GM19452 (cell line): ENCODE measurements at regions not wholly inside any gene's neighbourhood (a gene's known extent, or its start where the extent isn't known, plus 50 kb on each side); places are given as distances from the start of the nearest gene placed in this dataset.
A peak's percentile ranks its signal among the peaks of the same experiment; 100 is the strongest.

Experiments
- ATAC-seq: cut with Tn5 transposase; IDR thresholded peaks from one replicate; pipeline ENCODE4 v1.9.1; 2021; ENCODE audit not compliant: unreplicated experiment

DNA sequence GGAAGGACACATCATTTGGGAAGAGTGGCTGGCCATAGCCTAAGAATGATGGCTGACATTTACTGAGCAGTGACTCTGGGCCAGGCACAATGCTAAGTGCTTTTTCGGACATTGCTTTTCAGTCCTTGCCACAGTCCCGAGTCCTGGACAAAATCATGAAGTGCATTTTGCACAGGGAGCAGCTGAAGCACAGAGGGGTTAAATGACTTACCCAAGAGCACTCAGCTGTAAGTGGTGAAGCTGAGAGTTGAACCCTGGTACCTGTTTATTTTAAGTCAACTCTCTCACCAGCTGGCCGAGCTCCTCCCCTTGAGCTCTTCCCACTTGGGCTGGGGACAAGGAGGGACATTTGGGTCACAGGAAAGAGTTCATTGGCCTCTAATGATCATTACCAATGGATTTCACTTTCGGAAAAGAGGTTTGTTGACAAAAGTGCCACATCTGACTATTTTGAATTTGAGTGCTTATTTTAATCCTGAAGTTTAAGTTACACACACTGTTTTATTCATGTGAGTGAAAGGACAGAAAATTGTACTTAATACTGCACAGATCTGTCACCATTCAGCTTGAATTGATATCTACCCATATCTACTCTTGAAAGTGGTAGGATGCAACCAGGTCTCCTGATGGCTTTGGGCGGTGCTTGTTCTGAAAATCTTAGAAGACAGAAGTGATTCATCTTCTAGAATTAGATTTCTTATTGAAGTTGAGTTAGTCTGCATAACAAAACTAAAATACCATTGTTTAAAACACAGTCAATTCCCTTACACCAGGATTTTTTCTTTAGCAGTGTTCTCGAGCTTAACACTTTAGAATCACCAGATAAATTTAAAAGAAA, 368.7 kb upstream of the PROK2 start:
- ATAC-seq: no peak

DNA sequence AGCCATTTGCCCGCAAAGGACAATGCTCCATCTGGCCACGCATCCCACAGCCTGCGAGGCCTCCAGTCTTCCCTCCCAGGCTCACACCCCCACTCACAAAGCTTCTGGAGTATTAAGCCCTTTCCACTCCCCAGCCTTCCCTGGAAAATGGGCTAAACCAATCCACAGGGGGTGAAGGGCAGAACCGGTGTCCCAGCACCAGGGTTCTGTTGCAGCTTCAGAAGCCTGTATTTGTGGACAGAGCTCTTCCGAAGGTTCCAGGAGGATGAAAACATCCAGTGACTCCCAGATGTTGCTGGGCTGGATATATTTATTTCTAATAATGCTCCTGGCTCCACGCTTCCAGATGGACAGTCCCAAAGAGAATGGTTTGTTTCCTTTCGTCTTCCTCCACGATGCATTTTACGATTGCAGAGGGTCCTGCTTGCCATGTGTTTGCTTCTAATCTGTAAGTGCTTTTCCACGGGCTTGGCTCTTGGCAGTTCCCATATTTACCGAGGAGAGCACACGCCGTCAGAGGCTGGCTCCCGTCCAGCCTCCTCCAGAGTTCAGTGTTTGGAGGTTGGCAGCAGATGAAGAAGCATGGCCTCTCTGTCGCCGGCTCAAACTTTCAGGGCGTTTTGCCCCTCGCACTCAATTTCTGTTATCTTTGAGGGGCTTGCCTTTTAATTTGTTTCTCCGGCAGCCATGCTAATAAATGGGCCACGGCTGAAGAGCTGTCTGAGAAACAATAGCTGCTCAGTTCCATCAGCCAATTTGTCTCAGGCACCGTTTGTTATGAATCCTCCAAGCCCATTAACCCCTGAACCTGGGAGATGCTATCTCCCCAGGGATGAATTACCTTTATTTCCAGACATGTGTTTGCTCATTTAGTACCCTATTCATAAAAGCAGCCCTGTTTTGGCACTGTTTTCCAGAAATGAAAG, 367.9 kb upstream of the PROK2 start:
- no peak for ATAC-seq

DNA sequence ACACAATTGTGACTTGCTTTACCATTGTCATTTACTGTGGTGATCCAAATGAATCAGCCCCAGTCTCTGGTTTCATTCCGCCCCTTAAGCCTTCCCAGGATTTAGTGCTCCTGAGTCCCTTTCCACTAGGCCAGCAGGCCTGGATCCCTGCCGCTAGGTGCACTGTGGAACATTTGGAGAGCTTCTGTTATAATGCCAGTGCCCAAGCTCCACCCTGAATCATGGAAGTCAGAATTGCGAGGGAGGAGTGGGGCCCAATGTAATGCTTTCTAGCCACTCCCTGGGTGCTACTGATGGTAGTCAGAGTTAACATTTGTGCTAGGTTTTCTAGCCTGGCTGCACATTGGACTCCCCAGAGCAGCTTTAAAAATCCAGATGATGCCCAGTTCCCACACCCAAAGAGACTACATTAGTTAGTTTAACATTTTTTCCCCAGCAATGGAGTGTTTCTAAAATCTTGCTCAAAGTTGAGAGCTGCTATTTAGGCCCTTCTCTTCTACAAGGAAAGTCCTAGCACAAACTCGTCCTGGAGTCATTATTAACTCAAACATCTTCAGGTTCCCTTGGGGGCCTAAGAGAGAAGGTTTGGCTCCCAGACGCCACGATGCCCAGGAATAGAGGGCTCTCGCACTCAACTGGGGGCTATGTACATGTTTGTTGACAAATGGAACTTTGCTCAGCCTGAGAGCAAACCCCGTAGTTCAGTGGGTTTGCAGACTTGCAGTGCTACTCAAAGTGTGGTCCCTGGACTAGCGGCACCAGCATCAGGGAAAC, 366.7 kb upstream of the PROK2 start:
- no peak for ATAC-seq

DNA sequence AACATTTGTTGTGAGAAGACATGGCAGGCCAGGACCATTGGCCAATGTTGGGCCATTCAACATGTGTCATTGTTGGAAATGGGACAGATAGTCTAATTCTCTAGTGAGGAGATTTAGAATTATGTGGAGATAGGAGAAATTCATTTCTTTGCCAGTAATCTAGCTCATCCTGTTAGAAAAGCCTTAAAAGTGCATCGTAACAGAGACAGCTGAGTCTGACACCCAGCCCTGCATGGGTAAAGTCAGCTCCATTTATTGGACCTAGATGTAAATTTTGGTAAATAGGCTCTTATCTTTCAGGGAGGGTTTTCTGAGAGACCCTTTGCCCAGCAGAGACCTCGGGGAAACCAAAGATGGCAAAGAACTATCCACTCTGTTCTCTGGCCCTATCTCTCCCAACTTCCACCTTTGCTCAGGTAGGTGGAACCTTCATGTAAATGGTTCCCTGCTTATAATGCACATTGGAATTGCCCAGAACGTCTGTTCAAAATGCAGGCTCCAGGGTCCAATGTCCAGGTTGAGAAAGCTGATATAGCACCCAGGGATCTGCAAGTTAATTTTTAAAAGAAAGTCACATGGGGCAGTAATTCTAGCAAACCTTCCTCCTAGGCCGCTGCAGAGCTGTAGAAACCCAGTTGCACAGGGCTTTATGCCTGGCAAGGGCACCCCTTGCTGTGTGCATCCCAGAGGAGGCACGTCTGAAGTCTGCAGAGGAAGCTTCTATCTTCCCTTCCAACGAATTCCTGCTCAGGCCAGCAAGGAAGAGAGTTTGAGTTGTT, 365.9 kb upstream of the PROK2 start:
- no peak for ATAC-seq

DNA sequence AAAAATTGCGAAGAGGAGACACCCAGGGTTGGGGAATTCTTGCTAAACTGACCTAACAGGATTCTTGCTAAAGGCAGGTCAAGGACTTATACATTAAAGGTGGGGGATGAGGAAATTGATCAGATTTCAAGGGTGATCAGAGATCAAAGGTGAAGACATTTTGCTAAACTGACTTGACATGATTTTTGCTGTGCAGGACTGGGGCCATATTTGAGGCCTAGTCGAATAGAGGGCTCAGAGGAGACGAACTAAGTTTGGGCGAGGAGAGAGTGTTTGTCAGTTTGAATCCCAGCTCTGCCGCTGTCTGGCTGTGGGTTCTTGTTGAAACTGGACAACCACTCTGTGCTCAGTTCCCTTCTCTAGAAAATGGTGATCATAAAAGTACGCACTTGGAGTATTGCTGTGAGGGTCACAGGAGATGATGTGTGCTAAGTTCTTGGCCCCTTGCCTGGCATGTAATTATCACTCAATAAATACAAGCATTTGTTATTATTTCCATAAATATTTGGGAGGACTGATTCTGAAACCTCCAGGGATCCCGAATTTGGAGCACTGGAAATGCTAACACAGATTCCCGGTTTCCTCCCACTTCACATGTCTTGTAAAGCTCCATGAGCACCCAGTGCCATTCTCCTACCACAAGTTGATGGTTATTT, 364.8 kb upstream of the PROK2 start:
- no peak for ATAC-seq

DNA sequence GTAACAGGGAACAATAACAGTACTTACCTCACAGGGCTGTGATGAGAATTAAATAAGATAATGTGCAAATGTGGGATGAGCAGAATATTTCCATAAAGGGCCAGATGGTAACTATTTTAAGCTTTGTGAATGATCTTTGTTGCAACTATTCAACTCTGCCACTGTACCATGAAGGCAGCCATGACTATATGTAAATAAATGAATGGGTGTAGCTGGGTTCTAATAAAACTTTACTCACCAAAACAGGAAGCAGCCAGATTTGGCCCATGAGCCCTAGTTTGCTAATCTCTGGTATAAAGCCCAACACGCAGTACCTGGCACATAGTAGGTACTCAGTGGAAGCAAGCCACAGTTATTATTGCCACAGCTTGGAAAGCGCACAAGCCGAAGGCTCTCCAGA, 362.7 kb upstream of the PROK2 start:
- no peak for ATAC-seq

DNA sequence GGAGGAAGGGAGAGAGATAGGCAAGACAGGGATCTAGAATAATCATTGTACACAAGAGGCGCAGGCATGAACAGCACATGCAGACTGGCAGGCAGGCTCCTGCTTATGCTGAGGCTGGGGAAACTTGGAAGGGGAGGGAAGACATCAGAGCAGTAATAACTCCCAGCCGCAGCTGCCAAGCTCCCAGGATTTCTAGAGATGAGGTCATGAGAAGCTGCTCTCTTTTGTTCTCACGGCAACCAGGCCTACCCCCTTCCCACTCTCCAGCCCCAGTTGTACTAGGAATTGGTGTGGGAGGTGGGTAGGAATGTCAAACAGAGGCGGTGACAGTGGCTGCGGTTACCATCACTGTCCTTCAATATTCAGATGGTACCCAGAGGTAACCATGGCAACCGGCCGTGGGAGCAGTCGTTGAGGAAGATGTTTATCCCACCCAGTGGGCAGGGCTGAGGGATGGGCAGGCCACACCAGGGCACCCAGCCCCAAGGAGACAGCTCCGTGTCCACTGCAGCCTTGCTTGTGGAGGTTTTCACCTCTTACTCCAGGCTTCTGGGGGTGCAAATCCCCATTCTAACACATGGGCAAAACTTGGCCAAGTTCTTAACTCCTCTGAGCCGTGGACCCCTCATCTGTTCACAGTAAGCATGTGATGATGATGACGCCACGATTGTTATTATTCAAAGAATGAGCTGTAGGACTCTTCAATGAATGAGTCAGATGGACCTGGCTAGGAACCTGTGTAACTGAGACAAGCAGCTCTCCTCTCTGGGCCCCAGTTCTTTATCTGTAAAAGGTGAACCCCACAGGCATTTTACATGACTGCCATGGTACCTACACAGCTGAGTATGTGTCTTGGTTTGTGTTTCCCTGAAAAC, 360.8 kb upstream of the PROK2 start:
- ATAC-seq: no peak

DNA sequence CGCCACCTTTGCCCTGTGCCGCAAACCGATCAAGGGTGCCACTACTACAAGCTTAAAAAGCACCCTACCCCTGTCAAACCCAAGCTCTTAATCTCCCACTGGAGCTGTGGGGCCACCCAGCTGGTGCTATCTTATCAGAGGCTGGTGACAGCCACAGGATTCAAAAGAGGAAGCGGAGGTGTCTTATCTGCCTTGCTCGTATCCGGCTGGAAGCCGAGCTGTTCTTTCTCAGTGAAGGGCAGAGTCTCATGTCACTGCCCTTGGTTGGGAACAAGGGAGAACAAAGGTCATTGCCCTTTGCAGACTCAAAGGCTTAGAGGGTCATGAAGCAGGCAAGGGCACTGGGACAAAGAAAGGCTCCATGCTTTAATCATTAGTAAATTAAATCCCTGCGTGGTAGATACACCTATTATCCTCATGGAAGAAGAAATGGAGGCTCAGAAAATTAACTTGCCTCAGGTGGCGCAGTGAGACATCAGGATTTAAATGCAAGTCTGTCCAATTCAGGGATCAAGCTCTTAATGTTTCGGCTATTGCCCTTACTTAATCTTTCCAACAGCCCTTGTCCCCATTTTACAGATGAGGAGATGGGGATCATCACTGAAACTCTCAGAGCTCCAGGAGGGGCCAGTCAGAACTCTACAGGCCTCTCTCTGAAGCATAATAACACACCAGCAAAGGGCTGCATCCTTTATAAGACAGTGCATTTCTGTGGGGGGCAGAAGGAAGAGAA, 360.0 kb upstream of the PROK2 start:
- peak; percentile 74 for ATAC-seq

DNA sequence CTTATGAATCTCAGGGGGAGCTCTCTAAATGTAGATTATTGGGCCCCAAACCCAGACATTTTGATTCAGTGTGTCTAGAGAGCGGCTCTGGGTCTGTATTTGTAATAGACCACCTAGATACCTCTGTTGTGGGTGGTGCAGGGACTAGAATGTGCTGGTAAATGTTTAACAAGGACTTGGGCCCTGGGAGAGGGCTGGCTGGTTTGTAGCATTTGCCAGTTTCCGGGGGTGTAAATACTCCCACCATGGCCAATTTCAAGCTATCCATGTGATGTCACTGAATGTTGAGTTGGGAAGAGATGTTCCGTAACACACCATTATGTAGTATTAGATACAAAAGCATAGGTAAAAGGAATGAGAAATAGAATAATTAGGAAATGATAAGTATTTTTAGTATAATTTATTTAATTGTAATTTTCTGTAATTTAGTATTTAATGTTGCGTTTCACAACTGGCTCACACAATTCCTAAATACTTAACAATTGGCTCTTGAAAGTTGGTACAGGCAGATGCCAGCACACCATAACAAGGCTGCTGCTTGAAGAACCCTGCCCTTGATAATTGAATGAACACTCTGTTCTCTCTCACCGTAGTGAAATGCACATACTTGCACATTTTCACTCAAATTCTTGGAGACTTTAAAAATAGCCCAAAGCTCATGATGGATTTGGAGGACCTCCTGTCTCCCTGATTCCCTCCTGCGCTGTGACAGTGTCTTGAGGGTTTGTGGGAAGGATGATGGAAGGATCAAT, 359.2 kb upstream of the PROK2 start:
- no peak for ATAC-seq

DNA sequence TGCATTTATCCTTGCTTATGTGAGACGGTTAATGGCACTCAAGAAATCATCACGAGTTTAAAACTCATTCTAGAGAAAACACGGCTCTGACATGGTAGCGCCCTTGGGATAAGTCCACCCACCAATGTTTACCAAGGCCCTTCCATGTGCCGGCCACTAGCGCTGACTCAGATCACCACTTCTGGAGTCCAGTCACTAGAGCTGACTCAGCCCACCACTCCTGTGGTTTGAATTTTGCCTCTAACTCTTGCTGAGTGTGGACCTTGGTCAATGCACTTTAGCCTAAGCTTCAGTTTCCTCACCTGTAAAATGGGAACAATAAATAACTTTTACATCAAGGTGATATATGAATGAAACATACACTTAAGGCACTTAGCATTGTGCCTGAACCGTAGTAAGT, 358.4 kb upstream of the PROK2 start:
- no peak for ATAC-seq

DNA sequence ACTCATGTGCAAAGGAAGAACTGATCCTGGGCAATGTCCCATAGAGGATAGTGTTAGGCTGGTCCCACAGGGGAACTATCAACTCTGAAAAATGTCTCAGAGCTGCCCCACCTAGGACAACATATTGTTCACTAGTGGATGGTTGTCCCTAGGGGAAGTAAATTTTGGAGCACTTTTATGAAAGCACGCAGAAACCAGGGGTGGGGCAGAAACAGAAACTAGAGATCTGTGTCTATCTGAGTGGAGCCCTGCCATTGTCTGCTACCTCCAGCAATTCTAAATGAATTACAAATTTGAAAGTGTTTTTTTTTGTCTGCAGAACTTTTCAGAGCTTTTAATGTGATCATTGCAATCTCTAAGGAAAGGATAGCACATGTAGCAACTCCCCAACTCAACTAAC, 357.1 kb upstream of the PROK2 start:
- ATAC-seq: no peak

DNA sequence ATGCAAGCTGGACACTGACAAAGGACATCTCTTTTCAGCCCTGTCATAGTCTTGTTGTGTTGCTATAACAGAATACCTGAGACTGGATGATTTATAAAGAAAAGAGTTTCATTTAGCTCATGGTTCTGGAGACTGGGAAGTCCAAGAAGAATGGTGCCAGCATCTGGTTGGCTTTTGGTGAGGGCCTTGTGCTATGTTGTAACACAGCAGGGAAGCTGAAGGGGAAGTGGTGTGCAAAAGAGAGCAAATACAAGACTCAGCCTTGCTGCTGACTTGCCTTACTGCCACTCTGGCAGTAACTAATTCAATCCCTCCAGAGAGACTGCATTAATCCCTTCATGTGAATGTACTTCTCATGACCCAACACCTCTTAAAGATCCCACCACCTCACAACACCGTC, 356.3 kb upstream of the PROK2 start:
- no peak for ATAC-seq

DNA sequence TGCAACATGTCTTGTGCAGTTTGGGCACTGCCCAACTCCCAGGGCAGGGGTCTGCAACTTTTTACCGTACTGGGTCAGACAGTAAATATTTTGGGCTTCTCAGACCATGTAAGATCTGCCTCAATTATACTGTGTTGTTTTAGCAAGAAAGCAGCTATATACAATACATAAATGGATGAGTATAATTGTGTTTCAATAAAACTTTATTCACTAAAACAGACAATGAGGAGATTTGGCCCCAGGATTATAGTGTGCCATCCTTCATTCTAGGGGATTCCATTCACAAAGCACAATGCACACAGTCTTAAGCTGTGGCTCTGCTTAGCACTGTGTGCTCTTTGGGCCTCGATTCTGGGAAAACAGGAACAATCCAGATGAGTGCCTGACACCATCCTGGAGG, 354.4 kb upstream of the PROK2 start:
- ATAC-seq: no peak

DNA sequence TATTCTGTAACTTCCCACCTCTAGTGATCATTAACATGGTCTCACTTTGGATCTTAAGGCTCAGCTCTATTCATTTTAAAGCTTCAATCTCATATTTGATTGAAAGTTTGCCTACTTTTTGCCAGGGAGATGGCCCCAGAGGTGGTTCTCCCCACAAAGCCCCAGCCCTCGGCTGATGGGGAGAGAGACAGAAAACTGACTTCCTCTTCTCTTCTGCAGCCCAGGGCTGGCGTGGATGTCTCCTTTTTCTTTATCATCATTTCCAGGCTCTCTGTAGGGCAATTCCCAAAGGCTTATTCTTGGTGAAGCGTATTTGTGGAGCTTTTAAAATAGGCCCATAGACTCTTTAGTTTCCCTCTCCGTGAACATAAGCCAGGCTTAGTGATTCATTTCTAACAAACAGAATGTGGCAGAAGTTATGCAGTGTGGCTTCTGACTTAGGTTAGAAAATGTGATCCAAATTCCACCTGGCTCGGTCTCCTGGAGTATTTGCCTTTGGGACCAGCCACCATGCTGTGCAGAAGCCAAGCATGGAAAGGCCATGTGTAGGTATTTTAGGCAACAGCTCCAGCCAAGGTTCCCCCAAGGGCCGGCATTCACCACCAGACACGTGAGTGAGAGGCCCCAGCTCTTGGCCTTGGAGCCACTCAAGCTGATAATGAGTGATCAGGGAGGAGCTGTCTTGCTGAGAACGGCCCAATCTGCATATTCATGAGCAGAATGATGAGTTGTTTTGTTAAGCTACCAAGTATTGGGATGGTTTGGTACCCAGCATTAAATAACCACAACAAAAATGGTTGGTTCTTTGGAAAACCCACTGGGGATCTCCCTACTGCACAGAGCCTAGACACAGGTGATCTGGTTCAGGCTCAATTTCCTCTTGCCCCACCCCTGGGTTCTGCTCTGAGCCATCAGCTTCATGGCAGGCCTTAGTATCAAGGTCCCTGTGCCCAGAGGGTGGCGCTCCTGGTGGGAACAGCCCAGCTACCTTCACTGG, 353.2 kb upstream of the PROK2 start:
- ATAC-seq: no peak

DNA sequence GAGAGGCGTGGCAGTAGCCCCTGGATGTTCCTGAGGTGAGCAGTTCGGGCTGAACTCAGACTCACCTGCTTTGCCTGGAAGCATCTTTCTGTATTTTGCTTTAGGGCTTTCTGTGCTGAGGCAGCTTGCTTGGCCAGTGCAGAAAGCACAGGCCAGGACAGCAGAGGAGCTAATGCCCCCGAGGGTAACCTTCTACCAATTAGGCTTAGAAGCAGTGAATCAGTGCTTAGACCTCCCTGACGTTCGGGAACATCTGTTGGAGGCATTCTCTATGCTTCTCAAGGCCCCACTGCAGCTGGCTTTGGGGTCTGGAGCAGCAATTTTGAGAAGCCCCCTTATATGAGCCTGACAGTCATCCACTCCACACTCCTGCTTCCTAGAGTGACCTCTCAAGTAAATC, 350.7 kb upstream of the PROK2 start:
- no peak for ATAC-seq

DNA sequence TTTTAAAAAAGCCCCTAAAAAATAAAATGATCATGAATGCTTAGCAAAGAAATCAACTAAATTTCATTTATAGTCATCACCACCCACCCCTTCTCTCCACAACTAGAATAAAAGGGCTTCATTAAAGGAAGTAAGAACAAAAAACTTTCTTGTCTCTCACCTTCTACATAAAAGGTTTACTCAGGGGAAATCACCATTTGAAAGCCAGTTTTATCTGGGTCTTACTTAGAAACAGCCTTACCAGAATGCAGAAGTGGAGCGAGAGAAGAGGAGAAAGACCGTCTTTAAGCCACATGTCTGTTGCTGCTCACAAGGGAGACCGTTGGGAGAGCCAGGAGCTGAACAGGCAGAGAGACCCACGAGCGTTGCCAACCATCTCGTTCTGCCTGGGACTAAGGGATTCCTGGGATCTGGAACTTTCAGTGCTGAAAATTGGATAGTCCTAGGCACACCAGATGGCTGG, 350.1 kb upstream of the PROK2 start:
- ATAC-seq: no peak
